Sigmoid colon (tissue), 6 donors: ENCODE measurements at regions not wholly inside any gene's neighbourhood (a gene's known extent, or its start where the extent isn't known, plus 50 kb on each side); places are given as distances from the start of the nearest gene placed in this dataset.

Source experiments
- DNase-seq: peaks from one replicate; pipeline ENCODE4 v3.0.0-alpha.2; 2019
- H3K27ac ChIP-seq, 4 donors: fragments of 200-600 bp; sonication (generic); one replicate each; pipeline ENCODE4 v1.5.1; 2016 to 2019; ENCODE audit warnings: mild to moderate bottlenecking in 1 of 4
- H3K27me3 ChIP-seq, 3 donors: fragments of 200-600 bp; sonication (generic); one replicate each; pipeline ENCODE4 v1.5.1; 2019; ENCODE audit warnings: mild to moderate bottlenecking in 1 of 3
- H3K36me3 ChIP-seq, 4 donors: fragments of 200-600 bp; sonication (generic); one replicate each; pipeline ENCODE4 v1.5.1; 2016 to 2019
- H3K4me1 ChIP-seq, 4 donors: fragments of 200-600 bp; sonication (generic); one replicate each; pipeline ENCODE4 v1.5.1; 2017 to 2019
- H3K4me3 ChIP-seq, 4 donors: fragments of 200-600 bp; sonication (generic); one replicate each; pipeline ENCODE4 v1.5.1; 2017 to 2019; ENCODE audit warnings: mild to moderate bottlenecking in 2 of 4, moderate library complexity in 1 of 4
- H3K9me3 ChIP-seq, 4 donors: fragments of 200-600 bp in 3 of 4; sonication (generic) in 3 of 4; one replicate each; pipeline versions ENCODE4 v1.5.1 to v1.6.1; 2013 to 2019
- CTCF ChIP-seq, 4 experiments: fragments of 450-650 bp in 3 of 4; fragments of 200-600 bp in 1 of 4; IDR thresholded peaks; one replicate each; pipeline ENCODE4 v1.5.1; 2016 to 2019; ENCODE audit warnings: antibody characterized with exemption in 4 of 4, mild to moderate bottlenecking in 3 of 4, moderate library complexity in 2 of 4
- EP300 ChIP-seq, 4 donors: sonication (generic); formaldehyde crosslinking; IDR thresholded peaks; one replicate each; pipeline ENCODE4 v1.6.1; 2017; ENCODE audit warnings: antibody characterized with exemption in 4 of 4
- POLR2A ChIP-seq, 2 donors: fragments of 450-650 bp; IDR thresholded peaks; one replicate each; pipeline ENCODE4 v1.6.1; 2016; ENCODE audit warnings: antibody characterized with exemption in 2 of 2, mild to moderate bottlenecking in 2 of 2, moderate library complexity in 2 of 2
- POLR2AphosphoS5 ChIP-seq, 4 donors: sonication (generic); formaldehyde crosslinking; IDR thresholded peaks; one replicate each; pipeline ENCODE4 v1.6.1; 2017; ENCODE audit warnings: antibody characterized with exemption in 4 of 4
- WGBS, 2 donors: extraction: QIAGEN DNeasy Blood & Tissue Kit; methylation state at CpG; one replicate each; pipeline ENCODE4 v1.1.7; 2013; 5-methylcytosine and 5-hydroxymethylcytosine counted together
- intact Hi-C: fragments of 100-400 bp; cut with DNase I; formaldehyde crosslinking; loops from one replicate; pipeline ENCODE4 v1.15.1; 2023
- donor health status: healthy with polysubstance abuse.
- donor health status: healthy.

- Histone ChIP-seq H3K27ac (no peak overlapping the region), H3K4me1 (no peaks in the 10 kb centered on the region), H3K4me3 (no peak overlapping the region), H3K27me3 (peaks cover 0 to 35% (median 0%) of the 10 kb centered on the region in 3 donors), H3K9me3 (peaks cover 0 to 2% (median 0%) of the 10 kb centered on the region in 4 donors), H3K36me3 (no peaks in the 10 kb centered on the region)
- 52 to 68% methylated on average over 14 of the region's 14 CpGs for WGBS, 2 donors
- intact Hi-C loops, result no loop called here
- DNase-seq, result peak; percentile 49
- TF ChIP-seq EP300 (IDR thresholded peaks at IDR 0.05) (no peak), CTCF (IDR thresholded peaks at IDR 0.05) (no peak), POLR2A (IDR thresholded peaks at IDR 0.05) (no peak), POLR2AphosphoS5 (IDR thresholded peaks at IDR 0.05) (no peak)
Observed at GRCh38 chr10:131831561-131831960, 69.2 kb upstream of the PPP2R2D start.

GRCh38 chr10:131832056-131832685 lies 68.6 kb upstream of the PPP2R2D start:
- Histone ChIP-seq H3K4me1 (no peaks in the 10 kb centered on the region), H3K4me3 (no peak overlapping the region), H3K9me3 (peaks cover 0 to 2% (median 0%) of the 10 kb centered on the region in 4 donors), H3K36me3 (no peaks in the 10 kb centered on the region), H3K27me3 (peaks cover 0 to 35% (median 0%) of the 10 kb centered on the region in 3 donors), H3K27ac (no peak overlapping the region)
- peak; percentile 46 for DNase-seq
- TF ChIP-seq EP300 (IDR thresholded peaks at IDR 0.05), result no peak
- no peak for TF ChIP-seq CTCF (IDR thresholded peaks at IDR 0.05)
- no peak for TF ChIP-seq POLR2A (IDR thresholded peaks at IDR 0.05)
- no peak for TF ChIP-seq POLR2AphosphoS5 (IDR thresholded peaks at IDR 0.05)
- 85 to 87% methylated on average over 17 of the region's 17 CpGs for WGBS, 2 donors
- intact Hi-C loops, result no loop called here

GRCh38 chr10:131833013-131833412 lies 67.8 kb upstream of the PPP2R2D start:
- peaks cover 0 to 2% (median 0%) of the 10 kb centered on the region in 4 donors for H3K9me3 ChIP-seq
- no peak for DNase-seq
- no peak overlapping the region for H3K27ac ChIP-seq
- intact Hi-C loops, result no loop called here
- H3K4me1 ChIP-seq, result no peaks in the 10 kb centered on the region
- peaks cover 0 to 32% (median 0%) of the 10 kb centered on the region in 3 donors for H3K27me3 ChIP-seq
- TF ChIP-seq EP300 (IDR thresholded peaks at IDR 0.05) (no peak), POLR2A (IDR thresholded peaks at IDR 0.05) (no peak), POLR2AphosphoS5 (IDR thresholded peaks at IDR 0.05) (no peak), CTCF (IDR thresholded peaks at IDR 0.05) (no peak)
- no peaks in the 10 kb centered on the region for H3K36me3 ChIP-seq
- H3K4me3 ChIP-seq, result no peak overlapping the region
- 88 to 90% methylated on average over 5 of the region's 5 CpGs for WGBS, 2 donors

GRCh38 chr10:131833446-131834080 lies 67.2 kb upstream of the PPP2R2D start:
- TF ChIP-seq POLR2AphosphoS5 (IDR thresholded peaks at IDR 0.05) (no peak), EP300 (IDR thresholded peaks at IDR 0.05) (no peak), CTCF (IDR thresholded peaks at IDR 0.05) (no peak), POLR2A (IDR thresholded peaks at IDR 0.05) (no peak)
- peaks cover 0 to 2% (median 0%) of the 10 kb centered on the region in 4 donors for H3K9me3 ChIP-seq
- no peak overlapping the region for H3K27ac ChIP-seq
- H3K27me3 ChIP-seq, result peaks cover 0 to 32% (median 0%) of the 10 kb centered on the region in 3 donors
- no peak overlapping the region for H3K4me3 ChIP-seq
- DNase-seq, result peak; percentile 45
- H3K36me3 ChIP-seq, result no peaks in the 10 kb centered on the region
- intact Hi-C loops, result no loop called here
- 83 to 91% methylated on average over 14 of the region's 14 CpGs for WGBS, 2 donors
- H3K4me1 ChIP-seq, result no peaks in the 10 kb centered on the region
